COLO668 (cell line): ENCODE measurements at regions not wholly inside any gene's neighbourhood (a gene's known extent, or its start where the extent isn't known, plus 50 kb on each side); places are given as distances from the start of the nearest gene placed in this dataset.
A peak's percentile ranks its signal among the peaks of the same experiment; 100 is the strongest.
"Not testable (repeated sequence)": the region's sequence is repeated elsewhere in the genome, so short reads cannot be mapped to it uniquely, and the experiment has no call there.

Source experiments
- DNase-seq: peaks from one replicate; lab custom pipeline; 2025; ENCODE audit not compliant: unreplicated experiment; lab: John Stamatoyannopoulos, UW

DNA sequence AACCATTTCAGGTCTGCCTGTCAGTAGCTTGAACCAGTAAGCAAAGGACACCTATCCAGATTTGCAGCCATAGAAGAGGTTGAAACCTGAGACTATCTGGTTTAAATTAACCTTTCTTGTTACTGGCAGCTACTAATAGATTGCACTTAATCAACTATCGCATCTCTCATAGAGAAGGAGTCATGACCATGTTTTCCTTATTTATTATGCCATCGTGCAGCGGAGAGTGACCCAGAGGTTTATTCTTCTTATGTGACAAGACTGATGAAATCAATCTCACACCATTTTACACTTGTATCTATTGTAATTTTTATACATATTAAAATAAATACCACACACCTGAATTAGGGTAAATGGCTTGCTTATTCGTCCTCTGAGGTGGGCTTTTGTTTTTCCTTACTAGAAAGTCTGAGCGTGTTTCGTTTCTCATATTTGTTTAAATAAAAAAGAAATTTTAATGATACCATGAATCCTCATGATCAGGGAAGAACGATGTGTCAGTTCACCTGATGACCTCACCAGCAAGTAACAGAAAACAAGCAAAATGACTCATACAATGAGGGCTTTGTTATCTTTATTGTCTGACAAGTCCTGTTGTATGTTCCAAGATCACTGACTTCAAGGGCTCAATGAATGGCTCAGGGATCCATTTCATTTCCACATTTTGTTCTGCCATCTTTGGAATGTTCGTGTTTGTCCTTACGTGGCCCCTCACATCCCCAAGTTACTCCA is 379.5 kb upstream of the DPH6 start:
- DNase-seq, result no peak

DNA sequence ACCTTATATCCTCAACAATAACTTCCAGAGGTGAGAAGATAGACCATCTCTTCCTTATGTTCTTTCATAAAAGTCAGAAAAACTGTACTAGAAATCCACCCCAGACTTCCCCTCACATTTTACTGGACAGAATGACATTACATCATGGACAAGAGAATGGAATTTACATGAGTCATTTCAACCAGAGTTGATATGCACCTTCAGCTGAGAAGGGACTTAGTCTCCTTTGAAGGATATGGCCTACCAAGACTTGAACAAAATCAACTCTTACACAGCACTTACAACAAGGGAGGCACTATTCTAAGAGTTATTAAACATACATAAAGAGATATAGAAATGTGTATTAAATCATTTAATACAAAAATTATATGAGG is 380.0 kb upstream of the DPH6 start:
- no peak for DNase-seq

DNA sequence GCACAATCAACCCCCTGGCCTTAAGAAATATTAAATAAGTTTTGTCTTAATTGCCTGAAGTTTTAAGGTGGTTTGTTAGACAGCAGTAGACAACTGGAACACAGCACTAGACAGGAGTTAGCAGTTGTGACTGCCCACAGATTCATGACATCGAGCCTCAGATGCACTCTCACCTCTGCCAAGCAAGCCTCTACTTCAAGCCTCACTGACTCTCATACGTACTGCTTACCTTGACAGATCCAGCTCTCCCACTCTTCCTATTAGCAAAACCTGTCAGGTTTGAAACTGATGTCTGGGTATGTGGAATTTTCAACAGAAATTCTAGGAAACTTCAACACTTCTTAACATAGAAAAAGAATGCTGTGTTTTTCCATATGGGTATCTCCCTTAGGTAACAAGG is 382.9 kb upstream of the DPH6 start:
- no peak for DNase-seq

DNA sequence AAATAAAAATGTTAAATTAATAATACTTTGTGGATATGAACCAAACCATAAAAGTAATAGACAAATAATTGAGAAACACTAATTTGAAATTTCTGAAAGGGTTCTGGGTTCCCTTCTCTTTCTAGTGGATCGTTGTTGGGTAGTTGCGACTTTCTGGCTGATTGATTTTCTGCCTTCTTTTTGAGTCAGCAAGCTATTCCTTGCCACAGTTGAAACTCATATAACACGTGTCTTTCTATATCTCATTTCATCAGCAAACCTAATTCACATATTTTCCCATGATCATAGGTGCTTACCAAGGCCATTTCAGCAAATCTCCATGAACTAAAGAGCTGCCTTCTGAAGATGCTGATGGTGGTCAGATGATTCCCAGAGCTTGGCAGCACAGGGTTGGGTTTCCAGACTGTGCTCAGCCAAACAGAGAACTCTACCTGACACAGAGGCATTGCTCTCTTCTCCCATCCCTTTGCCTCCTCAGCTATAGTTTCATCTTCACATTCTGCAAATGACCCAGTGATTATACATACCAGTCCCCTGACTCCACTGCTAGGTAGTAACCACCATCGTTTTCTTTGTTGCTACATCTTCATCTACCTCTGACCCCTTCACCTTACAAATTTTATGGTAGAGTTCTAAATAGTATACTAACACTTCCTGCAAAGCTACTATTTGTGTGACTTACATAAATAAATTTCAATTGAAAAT is 383.9 kb upstream of the DPH6 start:
- no peak for DNase-seq

DNA sequence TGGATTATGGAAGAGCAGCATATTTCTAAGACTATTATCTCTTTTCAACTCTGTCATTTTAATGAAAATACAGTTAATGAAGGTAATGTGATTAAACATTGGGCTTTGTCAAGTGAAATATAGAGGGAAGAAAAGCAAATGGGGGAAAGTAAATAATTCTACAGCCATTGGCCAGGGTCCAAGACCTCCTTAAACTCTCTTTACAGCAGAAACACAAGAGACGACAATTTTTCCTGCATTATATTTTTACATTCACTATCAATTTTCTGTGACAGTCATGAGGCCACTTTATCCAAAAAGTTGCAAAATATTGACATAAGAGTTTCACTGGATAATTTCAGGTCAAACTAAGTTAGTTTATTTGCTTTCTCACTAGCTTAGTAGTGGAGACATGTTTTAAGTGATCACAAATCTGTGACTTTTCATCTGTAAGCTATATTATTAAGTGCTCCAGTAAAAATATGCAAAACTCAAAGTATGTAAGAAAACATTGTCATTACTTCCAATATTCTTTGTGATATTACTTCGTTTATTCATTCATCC is 385.9 kb upstream of the DPH6 start:
- no peak for DNase-seq

DNA sequence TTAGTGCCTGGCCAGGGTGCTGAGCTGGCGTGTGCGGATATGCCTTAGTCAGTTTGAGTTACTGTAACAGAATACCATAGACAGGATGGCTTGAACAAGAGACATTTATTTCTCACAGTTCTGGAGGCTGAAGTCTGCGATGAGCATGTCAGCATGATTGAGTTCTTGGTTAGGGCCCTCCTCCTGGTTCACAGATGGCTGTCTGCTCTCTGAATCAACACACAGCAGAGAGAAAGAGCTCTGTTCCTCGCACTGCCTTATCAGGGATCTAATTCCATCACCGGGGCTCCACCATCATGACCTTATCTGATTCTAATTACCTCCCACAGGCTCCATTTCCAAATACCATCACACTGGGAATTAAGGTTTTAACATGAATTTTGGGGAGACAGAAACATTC is 386.6 kb upstream of the DPH6 start:
- no peak for DNase-seq

DNA sequence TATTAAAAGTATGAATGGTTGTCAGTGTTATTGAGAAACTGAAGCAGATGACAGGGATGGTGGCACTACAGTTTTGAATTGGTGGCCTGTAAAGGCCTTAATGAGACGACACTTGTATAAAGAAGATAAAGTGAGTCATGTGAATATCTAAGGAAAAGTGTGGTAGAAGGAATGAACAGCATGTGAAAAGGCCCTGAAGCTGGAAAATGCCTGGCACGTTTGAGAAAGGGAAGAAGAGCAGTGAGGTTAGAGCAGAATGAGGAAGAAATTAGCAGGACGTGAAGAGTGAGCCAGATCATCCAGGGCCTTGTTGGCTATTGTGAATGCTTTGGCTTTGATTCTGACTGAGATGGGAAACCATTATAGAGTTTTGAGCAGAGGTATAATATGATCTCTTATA is 387.6 kb upstream of the DPH6 start:
- DNase-seq, result no peak

DNA sequence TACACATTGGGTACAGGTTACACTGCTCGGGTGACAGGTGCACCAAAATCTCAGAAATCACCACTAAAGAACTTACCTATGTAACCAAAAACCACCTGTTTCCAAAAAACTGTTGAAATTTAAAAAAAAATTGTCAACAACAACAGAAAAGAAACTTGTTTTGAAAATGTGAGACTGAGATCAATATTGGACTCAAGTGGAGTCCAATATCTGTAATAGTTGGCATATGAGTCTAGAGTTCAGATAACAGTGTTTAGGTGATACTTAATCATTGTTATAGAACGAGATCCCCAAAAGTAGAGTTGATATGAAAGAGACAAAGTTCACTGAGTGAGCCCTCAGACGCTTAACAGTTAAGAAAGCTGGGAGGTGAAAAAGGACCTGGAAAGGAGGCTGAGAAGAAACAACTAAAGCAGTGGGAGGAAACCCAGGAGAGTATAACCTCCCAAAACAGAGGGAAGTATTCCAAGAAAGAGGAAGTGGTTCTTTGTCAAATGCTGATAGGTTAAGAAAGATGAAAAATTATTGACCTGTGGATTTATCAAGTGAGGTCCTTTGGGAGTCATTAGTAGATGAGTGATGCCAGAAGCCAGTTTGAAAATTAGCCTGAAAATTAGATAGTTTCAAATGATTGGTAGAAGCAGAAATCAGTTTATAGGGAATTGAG is 388.6 kb upstream of the DPH6 start:
- DNase-seq, result no peak

DNA sequence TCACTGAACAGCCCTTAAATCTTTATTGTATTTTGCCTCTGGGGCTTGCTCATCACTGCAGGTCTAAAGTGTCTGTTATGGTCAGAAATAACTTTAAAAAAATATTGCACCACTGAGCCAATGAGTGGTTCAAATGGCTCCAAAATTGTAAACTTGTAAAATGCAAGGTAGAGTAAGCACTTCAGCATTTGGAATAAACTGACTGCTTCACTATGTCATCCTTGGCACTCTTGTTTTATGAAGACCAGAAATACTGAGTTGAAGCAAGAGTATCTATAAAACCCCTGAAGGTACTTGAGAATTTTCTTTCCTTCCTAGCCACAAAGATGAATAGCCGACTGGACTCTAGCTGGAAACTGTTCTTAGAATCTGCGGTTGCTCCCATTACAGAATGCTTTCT is 390.3 kb upstream of the DPH6 start:
- no peak for DNase-seq

DNA sequence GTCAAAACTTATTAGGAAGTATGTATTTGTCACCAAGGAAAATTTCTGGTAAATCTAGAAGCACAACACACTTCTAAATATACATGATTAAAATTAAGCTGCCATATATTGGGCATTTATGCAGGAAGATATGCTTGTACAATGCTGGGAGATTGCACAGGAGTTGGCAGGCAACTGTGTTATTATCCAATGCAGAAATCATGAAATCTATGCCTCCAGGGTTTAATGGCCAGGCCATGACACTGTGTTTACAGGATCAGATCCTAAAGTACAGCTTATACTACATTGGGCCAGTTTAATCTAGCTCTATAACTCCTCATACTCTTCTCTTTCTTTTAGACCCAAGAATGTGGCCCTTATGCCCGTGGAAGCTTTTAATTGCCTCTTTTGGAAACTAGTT is 391.4 kb upstream of the DPH6 start:
- no peak for DNase-seq

DNA sequence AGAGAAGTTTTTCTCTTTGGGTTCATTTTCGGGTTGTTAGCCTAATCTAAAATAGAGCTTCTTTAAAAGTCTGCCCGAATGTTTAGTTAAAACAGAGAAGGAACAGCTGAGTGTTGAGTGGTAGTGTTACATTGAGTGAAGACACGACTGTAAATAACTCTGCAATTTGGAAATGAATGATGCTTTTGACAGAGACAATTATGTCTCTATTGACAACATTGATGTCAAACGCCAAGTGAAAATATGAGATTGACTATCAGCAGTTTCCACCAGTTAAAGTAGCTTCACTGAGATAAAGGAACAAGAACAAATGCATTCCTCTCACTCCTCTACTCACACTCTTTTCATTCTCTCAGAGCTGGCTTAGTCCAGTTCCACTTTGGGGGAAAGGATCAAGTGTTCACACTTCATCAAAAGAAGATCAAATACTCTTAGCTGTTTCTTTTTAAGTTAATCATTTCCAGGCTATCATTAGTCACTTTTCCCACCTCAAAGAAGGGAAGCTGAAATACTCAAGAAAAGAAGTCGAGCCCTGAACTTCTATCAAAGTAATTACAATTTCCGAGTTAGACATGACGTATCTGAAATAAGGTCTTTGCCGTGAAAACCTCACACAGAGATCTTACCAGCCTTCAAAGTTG is 399.1 kb upstream of the DPH6 start:
- DNase-seq, result no peak

DNA sequence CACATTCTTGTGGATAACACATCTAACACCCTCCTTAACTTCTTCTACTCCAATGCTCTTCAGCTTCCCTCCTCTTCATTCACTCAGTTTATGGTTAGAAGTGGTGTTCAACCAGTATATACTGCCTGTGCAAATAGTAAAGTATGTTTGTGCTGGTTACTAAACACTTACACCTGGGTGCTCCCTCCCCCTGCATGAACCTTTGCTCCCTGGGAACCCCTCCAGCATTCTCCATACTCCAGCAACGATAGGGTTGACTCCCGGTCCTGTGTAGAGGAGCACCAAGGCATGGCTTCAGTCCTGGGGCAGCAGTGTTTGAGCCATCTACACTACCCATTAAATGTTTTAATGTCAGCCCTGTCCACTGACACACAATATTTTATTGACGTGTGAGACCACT is 407.5 kb upstream of the DPH6 start:
- peak; percentile 30 for DNase-seq

DNA sequence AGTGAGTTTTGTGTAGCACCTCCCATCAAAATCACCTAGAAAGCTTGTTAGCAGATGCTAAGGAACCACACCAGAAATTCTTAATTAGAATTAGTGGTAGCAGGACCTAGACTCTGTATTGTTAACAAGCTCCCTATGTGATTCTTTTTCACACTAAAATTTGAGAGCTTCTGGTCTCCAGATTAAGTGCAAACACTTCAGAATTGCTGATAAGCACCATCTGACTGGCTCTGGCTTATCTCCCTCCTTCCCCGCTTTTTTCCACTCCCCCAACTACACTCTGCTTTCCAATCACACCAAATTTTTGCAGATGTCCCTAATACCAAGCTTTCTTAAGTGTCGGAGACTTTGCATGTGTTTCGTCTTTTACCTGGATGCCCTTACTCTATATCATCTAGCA is 410.1 kb upstream of the DPH6 start:
- DNase-seq, result no peak

DNA sequence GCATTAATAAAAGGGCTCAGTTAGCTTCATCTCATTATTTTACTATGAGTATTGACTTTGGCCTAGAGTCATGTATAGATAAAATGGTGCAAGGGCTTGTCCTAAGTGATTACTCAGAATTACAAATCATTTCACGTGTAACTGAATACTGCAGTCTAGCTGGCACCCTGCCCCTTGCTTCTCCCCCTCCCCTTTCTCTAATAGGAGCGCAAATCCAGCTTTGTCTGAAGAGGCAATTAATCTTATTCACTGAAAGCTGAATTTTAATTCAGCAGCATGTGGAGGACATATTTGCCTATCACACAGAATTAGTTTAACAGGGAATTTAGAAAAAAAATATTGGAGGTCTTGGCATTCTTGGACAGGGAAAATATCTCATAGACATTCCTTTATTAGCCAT is 412.1 kb upstream of the DPH6 start:
- peak; percentile 36 for DNase-seq

DNA sequence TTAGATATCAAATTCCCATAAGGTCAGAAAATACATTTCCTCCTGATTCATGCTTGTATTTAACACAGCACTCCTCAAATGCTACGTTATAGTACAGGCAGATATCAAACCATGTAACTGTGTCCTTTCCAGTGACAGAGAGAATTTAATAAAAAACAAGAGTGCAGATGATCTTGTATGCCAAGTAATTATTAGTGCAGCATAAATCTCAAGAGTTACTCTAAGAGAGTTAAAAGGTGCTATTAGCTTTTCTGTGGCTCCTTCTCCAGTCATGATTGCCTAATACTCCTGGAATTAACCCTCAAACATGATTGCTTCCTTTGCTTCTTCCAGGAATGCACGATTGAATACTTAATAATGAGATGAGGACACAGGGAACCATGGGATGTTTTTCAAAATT is 413.0 kb upstream of the DPH6 start:
- DNase-seq, result no peak

DNA sequence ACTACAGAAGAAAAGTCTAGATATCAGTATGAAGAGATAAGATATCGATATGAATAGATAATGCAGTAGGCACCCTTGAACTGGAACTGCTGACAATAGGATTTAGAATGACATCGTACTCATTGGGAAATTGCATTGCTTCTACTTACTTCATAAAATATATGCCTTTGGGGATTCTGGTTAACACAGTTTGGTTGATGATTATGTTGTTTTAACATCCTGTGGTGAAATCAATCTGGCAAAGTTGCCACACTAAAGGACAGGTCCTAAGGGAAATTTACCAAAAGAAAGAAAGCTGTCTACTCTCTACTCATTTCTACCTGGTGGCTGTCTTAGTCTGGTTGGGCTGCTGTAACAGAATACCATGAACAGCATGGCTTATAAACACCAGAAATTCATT is 417.4 kb upstream of the DPH6 start:
- DNase-seq, result no peak

DNA sequence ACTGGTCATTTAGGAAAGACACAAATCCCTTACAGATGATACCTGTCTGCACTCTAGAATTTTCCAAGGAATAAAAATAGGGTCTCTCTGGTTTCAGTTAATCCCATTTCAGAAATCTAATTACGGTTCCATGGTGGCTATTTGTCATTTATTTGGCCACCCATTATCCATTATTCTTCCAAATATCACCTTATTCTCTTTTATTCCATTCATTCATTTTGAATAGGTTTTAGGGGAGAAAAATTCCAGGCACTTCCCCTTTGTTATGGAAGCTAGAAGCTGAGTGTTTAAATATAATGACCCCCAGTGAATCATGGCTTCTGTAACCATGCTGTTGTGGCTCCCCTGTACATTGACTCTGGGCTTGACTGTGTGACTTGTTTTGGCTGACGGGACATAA is 420.8 kb upstream of the DPH6 start:
- no peak for DNase-seq

DNA sequence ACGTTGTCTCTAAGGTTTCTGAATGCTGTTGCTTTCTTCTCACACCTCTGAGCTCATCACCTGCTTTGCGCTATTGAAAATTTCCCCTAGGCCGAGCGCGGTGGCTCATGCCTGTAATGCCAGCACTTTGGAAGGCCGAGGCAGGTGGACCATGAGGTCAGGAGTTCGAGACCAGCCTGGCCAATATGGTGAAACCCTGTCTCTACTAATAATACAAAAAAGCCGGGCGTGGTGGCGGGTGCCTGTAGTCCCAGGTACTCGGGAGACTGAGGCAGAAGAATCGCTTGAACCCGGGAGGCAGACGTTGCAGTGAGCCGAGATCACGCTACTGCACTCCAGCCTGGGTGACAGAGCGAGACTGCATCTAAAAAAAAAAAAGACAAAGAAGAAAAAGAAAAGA is 422.0 kb upstream of the DPH6 start:
- not testable (repeated sequence) for DNase-seq

DNA sequence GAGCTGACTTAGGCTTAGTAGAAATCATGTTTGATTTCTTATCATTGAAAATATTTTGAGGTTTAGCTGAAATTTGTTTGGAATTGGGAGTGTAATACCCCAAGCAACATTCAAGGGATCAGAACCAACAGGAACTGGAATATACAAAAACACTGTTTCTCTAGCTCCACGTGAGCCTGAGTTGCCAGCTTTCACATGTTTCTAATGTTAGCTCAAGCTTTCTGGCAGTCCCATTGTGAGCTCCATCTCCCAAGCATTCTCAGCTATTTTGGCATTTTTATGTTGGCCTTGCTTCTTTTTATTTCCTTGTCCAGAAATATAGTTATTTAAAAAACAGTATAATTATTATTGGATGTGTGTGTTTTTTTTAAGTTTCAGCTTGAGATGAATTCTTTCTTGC is 427.1 kb upstream of the DPH6 start:
- DNase-seq, result no peak

DNA sequence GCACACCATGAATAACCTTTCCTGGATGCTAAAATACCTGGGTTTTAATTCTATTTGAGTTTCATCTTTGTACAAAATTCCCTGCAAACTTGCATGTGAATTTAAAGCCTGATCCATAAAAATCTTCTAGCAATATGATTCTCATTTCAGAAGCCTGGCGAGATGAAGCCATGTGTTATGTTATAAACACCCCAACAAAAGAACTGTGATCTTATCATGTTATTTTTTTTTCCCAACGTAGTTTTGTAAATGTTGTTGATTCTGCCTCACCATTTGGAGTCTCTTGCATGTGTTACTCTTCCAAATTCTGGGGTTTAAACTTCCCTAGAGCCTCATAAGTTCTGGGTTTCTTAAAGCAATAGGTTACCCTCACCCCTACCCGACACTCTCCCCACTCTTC is 428.1 kb upstream of the DPH6 start:
- no peak for DNase-seq

DNA sequence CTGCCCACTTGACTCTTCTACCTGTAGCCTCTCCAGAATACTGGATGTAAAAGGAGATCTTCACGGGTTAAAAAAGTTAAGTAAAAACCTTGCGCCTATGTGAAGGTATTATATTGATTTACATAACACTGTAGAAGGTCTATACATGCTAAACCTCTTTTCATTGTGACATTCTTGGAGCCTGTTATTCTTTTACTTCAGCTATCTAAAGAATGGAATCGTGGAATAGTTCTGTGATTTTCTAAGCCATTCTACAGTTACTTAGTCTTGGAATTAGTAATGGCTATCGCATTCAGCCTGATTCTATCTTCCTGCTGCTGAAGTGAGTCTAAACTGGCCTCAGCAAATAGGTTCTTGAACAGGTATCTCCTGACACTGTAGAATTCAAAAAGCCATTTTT is 430.0 kb upstream of the DPH6 start:
- no peak for DNase-seq

DNA sequence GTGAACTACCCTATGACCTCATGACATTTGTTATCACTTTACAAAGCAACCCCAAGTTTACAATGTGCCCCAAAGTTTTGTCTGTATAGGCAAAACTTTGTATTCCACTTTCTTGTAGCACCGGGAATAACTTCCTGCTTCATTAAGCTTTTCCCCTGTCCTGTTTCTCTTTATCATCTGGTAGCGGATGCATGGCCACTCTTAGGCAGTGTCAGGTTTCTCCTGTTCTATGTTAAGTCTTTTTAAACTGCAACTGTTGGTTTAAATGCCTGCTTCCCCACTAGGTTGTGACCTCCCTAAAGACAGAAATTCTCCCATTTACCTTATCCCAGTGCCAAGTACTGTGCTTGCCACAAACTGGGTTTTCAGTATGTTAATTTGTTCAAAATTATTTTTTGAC is 433.6 kb upstream of the DPH6 start:
- DNase-seq, result no peak
